ENCODE measurements at regions not wholly inside any gene's neighbourhood (a gene's known extent, or its start where the extent isn't known, plus 50 kb on each side); places are given as distances from the start of the nearest gene placed in this dataset.

- no peaks in the 10 kb centered on the region for H3K27me3 ChIP-seq (ENCODE audit: low read depth)
- H3K4me1 ChIP-seq = no peaks in the 10 kb centered on the region
- no peaks in the 10 kb centered on the region for H3K36me3 ChIP-seq
- H3K27ac ChIP-seq (replicated peaks) = no peak overlapping the region
- no peak overlapping the region for H3K4me3 ChIP-seq
- DNase-seq = no peak
- TF ChIP-seq CTCF (IDR thresholded peaks at IDR 0.05; ENCODE audit: borderline replicate concordance) = no peak
- intact Hi-C loops (cut with micrococcal nuclease) = no loop called here
- peaks cover 22% of the 10 kb centered on the region for H3K9me3 ChIP-seq (replicated peaks)
Measured at GRCh38 chr1:101605878-101606277, 369.1 kb downstream of the S1PR1 start.

- Histone ChIP-seq H3K27ac (replicated peaks) (no peak overlapping the region), H3K27me3 (ENCODE audit: low read depth) (no peaks in the 10 kb centered on the region), H3K4me3 (no peak overlapping the region), H3K9me3 (replicated peaks) (peaks cover 37% of the 10 kb centered on the region), H3K4me1 (no peaks in the 10 kb centered on the region), H3K36me3 (no peaks in the 10 kb centered on the region)
- no peak for TF ChIP-seq CTCF (IDR thresholded peaks at IDR 0.05; ENCODE audit: borderline replicate concordance)
- no peak for DNase-seq
- intact Hi-C loops (cut with micrococcal nuclease) = no loop called here
Measured at GRCh38 chr1:101613546-101613945, 376.7 kb downstream of the S1PR1 start.

- no peaks in the 10 kb centered on the region for H3K36me3 ChIP-seq
- no peak overlapping the region for H3K27ac ChIP-seq (replicated peaks)
- intact Hi-C loops (cut with micrococcal nuclease) = no loop called here
- H3K9me3 ChIP-seq (replicated peaks) = peaks cover 5% of the 10 kb centered on the region
- TF ChIP-seq CTCF (IDR thresholded peaks at IDR 0.05; ENCODE audit: borderline replicate concordance) = no peak
- H3K27me3 ChIP-seq (ENCODE audit: low read depth) = peaks cover 4% of the 10 kb centered on the region
- H3K4me3 ChIP-seq = no peak overlapping the region
- no peaks in the 10 kb centered on the region for H3K4me1 ChIP-seq
- DNase-seq = no peak
Measured at GRCh38 chr1:101618900-101619299, 377.8 kb downstream of the OLFM3 start.

GRCh38 chr1:101632548-101633272, 364.0 kb downstream of the OLFM3 start:
- intact Hi-C loops (cut with micrococcal nuclease) = no loop called here
- Histone ChIP-seq H3K27ac (replicated peaks) (no peak overlapping the region), H3K4me3 (no peak overlapping the region), H3K9me3 (replicated peaks) (peaks cover 9% of the 10 kb centered on the region), H3K4me1 (no peaks in the 10 kb centered on the region), H3K27me3 (ENCODE audit: low read depth) (no peaks in the 10 kb centered on the region), H3K36me3 (no peaks in the 10 kb centered on the region)
- TF ChIP-seq CTCF (IDR thresholded peaks at IDR 0.05; ENCODE audit: borderline replicate concordance) = no peak
- DNase-seq = no peak

GRCh38 chr1:101645810-101646209, 350.9 kb downstream of the OLFM3 start:
- no peaks in the 10 kb centered on the region for H3K4me1 ChIP-seq
- no peaks in the 10 kb centered on the region for H3K36me3 ChIP-seq
- H3K4me3 ChIP-seq = no peak overlapping the region
- H3K9me3 ChIP-seq (replicated peaks) = no peaks in the 10 kb centered on the region
- intact Hi-C loops (cut with micrococcal nuclease) = no loop called here
- H3K27me3 ChIP-seq (ENCODE audit: low read depth) = no peaks in the 10 kb centered on the region
- TF ChIP-seq CTCF (IDR thresholded peaks at IDR 0.05; ENCODE audit: borderline replicate concordance) = no peak
- no peak overlapping the region for H3K27ac ChIP-seq (replicated peaks)
- DNase-seq = no peak
